Mesothelial cell of epicardium (in vitro differentiated cells): ENCODE measurements at regions not wholly inside any gene's neighbourhood (a gene's known extent, or its start where the extent isn't known, plus 50 kb on each side); places are given as distances from the start of the nearest gene placed in this dataset.
A peak's percentile ranks its signal among the peaks of the same experiment; 100 is the strongest.

Experiments used
- DNase-seq, 2 experiments: peaks; one replicate each; pipeline ENCODE4 v3.0.0; 2021; ENCODE audit warnings: low spot score in 2 of 2; ENCODE audit not compliant: unreplicated experiment in 2 of 2
- H3K27ac Mint-ChIP-seq: 2 replicates; pipeline ENCODE4 v1.8.0; 2021; ENCODE audit warnings: mixed read lengths
- H3K27me3 Mint-ChIP-seq: 2 replicates; pipeline ENCODE4 v1.8.0; 2021; ENCODE audit warnings: low read depth, mixed read lengths
- H3K36me3 Mint-ChIP-seq: 2 replicates; pipeline ENCODE4 v1.8.0; 2021; ENCODE audit warnings: mixed read lengths
- H3K4me1 Mint-ChIP-seq: 2 replicates; pipeline ENCODE4 v1.8.0; 2021; ENCODE audit warnings: mixed read lengths
- H3K4me3 Mint-ChIP-seq: 2 replicates; pipeline ENCODE4 v1.8.0; 2021; ENCODE audit warnings: mild to moderate bottlenecking, moderate library complexity, mixed read lengths
- H3K9me3 Mint-ChIP-seq: 2 replicates; pipeline ENCODE4 v1.8.0; 2021; ENCODE audit warnings: mixed read lengths
- TF ChIP-seq, protein P1 (sequence below): fragments of 200-600 bp; sonication (generic); IDR thresholded peaks from one replicate; pipeline ENCODE4 v1.5.0; 2021; ENCODE audit warnings: antibody characterized with exemption; ENCODE audit not compliant: unreplicated experiment

DNA sequence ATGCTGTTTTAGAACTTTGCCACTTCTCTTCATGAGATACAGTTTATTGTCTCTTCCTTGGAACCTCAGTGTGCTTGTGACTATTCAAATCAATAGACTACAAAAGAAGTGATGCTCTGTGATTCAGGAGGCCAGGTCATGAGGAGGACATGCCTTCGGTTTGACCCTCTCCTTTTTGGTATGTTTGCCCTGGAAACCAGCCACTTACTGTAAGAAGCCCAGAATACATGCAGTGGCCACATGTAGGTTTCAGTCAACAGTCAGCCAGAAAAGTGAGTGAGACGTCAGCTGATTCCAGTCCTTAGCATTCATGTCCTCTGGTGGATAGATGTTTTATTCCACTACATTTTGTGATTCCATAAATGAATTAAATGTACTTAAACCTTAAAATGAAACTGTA is 328.7 kb downstream of the PCDH18 start:
- TF ChIP-seq, protein P1, sequence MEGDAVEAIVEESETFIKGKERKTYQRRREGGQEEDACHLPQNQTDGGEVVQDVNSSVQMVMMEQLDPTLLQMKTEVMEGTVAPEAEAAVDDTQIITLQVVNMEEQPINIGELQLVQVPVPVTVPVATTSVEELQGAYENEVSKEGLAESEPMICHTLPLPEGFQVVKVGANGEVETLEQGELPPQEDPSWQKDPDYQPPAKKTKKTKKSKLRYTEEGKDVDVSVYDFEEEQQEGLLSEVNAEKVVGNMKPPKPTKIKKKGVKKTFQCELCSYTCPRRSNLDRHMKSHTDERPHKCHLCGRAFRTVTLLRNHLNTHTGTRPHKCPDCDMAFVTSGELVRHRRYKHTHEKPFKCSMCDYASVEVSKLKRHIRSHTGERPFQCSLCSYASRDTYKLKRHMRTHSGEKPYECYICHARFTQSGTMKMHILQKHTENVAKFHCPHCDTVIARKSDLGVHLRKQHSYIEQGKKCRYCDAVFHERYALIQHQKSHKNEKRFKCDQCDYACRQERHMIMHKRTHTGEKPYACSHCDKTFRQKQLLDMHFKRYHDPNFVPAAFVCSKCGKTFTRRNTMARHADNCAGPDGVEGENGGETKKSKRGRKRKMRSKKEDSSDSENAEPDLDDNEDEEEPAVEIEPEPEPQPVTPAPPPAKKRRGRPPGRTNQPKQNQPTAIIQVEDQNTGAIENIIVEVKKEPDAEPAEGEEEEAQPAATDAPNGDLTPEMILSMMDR: no peak
- peaks cover 7% of the 10 kb centered on the region for H3K9me3 Mint-ChIP-seq
- no peaks in the 10 kb centered on the region for H3K4me1 Mint-ChIP-seq
- H3K27ac Mint-ChIP-seq: no peak overlapping the region
- no peak for DNase-seq
- peaks cover under 1% of the 10 kb centered on the region for H3K36me3 Mint-ChIP-seq
- H3K4me3 Mint-ChIP-seq: no peak overlapping the region
- H3K27me3 Mint-ChIP-seq: no peaks in the 10 kb centered on the region

- Mint-ChIP-seq H3K4me3 (no peak overlapping the region), H3K36me3 (peaks cover 2% of the 10 kb centered on the region), H3K9me3 (peaks cover 14% of the 10 kb centered on the region), H3K27me3 (no peaks in the 10 kb centered on the region), H3K27ac (no peak overlapping the region), H3K4me1 (peaks cover 9% of the 10 kb centered on the region)
- TF ChIP-seq, protein P1: no peak
- DNase-seq: no peak
These were observed 332.0 kb downstream of the PCDH18 start for GRCh38 chr4:137200322-137200721.

- peaks cover 17% of the 10 kb centered on the region for H3K4me1 Mint-ChIP-seq
- H3K36me3 Mint-ChIP-seq: peaks cover 2% of the 10 kb centered on the region
- TF ChIP-seq, protein P1: no peak
- DNase-seq: no peak
- no peaks in the 10 kb centered on the region for H3K27me3 Mint-ChIP-seq
- peak overlapping the region; percentile 44 for H3K27ac Mint-ChIP-seq
- no peak overlapping the region for H3K4me3 Mint-ChIP-seq
- H3K9me3 Mint-ChIP-seq: peaks cover 11% of the 10 kb centered on the region
These were observed 333.5 kb downstream of the PCDH18 start for GRCh38 chr4:137198791-137199190.

- H3K4me3 Mint-ChIP-seq: no peak overlapping the region
- DNase-seq: no peak
- H3K36me3 Mint-ChIP-seq: peaks cover 2% of the 10 kb centered on the region
- H3K27me3 Mint-ChIP-seq: no peaks in the 10 kb centered on the region
- H3K9me3 Mint-ChIP-seq: peaks cover 30% of the 10 kb centered on the region
- TF ChIP-seq, protein P1: no peak
- peaks cover 17% of the 10 kb centered on the region for H3K4me1 Mint-ChIP-seq
- H3K27ac Mint-ChIP-seq: no peak overlapping the region
These were observed 337.6 kb downstream of the PCDH18 start for GRCh38 chr4:137194670-137195069.

GRCh38 chr4:137193564-137193963 is 338.7 kb downstream of the PCDH18 start:
- H3K36me3 Mint-ChIP-seq: peaks cover under 1% of the 10 kb centered on the region
- H3K27me3 Mint-ChIP-seq: no peaks in the 10 kb centered on the region
- H3K4me1 Mint-ChIP-seq: peaks cover 17% of the 10 kb centered on the region
- no peak overlapping the region for H3K4me3 Mint-ChIP-seq
- TF ChIP-seq, protein P1: no peak
- H3K27ac Mint-ChIP-seq: no peak overlapping the region
- DNase-seq: no peak
- peaks cover 32% of the 10 kb centered on the region for H3K9me3 Mint-ChIP-seq

GRCh38 chr4:137181293-137181899 is 350.9 kb downstream of the PCDH18 start:
- H3K27me3 Mint-ChIP-seq: no peaks in the 10 kb centered on the region
- no peaks in the 10 kb centered on the region for H3K36me3 Mint-ChIP-seq
- no peak overlapping the region for H3K27ac Mint-ChIP-seq
- H3K4me3 Mint-ChIP-seq: no peak overlapping the region
- peaks cover 24% of the 10 kb centered on the region for H3K9me3 Mint-ChIP-seq
- DNase-seq: no peak
- no peaks in the 10 kb centered on the region for H3K4me1 Mint-ChIP-seq
- TF ChIP-seq, protein P1: no peak
